Motor neuron (in vitro differentiated cells): ENCODE measurements at regions not wholly inside any gene's neighbourhood (a gene's known extent, or its start where the extent isn't known, plus 50 kb on each side); places are given as distances from the start of the nearest gene placed in this dataset.
"Not testable (repeated sequence)": the region's sequence is repeated elsewhere in the genome, so short reads cannot be mapped to it uniquely, and the experiment has no call there.

Experiments used
- ATAC-seq, 8 experiments: fragments of 200-7000 bp; cut with Tn5 transposase; replicated peaks in 6 of 8; 2 replicates each; pipeline ENCODE4 v1.8.0; 2021; ENCODE audit warnings: mild to moderate bottlenecking in 8 of 8, moderate library complexity in 8 of 8
- H3K27ac ChIP-seq, 2 donors: fragments of 250-450 bp; sonication (Bioruptor Pico); 2 replicates each; pipeline ENCODE4 v1.9.0; 2021; ENCODE audit warnings: antibody characterized with exemption in 2 of 2, mild to moderate bottlenecking in 2 of 2, moderate library complexity in 1 of 2
- H3K4me1 ChIP-seq, 2 donors: fragments of 250-450 bp; sonication (Bioruptor Pico); replicated peaks in 1 of 2; 2 replicates each; pipeline ENCODE4 v1.6.1; 2021; ENCODE audit warnings: antibody characterized with exemption in 2 of 2, mild to moderate bottlenecking in 2 of 2, moderate library complexity in 1 of 2
- H3K4me3 ChIP-seq, 5 donors: fragments of 250-450 bp; sonication (Bioruptor Pico); 2 replicates each; pipeline ENCODE4 v1.9.0; 2021; ENCODE audit warnings: antibody characterized with exemption in 5 of 5, mild to moderate bottlenecking in 5 of 5, moderate library complexity in 4 of 5
- WGBS, 10 experiments: fragments of 450-650 bp; shearing (Covaris generic); methylation state at CpG; one replicate each; pipeline ENCODE4 v1.0.0; 2022; 5-methylcytosine and 5-hydroxymethylcytosine counted together
- in situ Hi-C, 9 experiments: fragments of 400-800 bp; cut with MboI; loops; one replicate each; pipeline ENCODE4 v1.15.0; 2021; ENCODE audit warnings: low sequenced_read_pairs in 9 of 9, low pct_unique_long_range_greater_than_20kb in 2 of 9; ENCODE audit not compliant: unreplicated experiment in 9 of 9

- not testable (repeated sequence) for H3K4me3 ChIP-seq, H3K27ac ChIP-seq, H3K4me1 ChIP-seq
- peak in 3 of 8 experiments; percentile 59 to 81 (median 72) for ATAC-seq
- WGBS, 10 experiments: 0 to 84% (median 79%) methylated on average over 1 to 6 of the region's 6 CpGs; no CpG with 5 or more reads in 3 of the 10 experiments
- in situ Hi-C loops: loop anchor here in 1 of 9 experiments (25.0 kb wide), 1 partner anchor 446 kb away; no protein-coding TSS in a partner anchor
These were observed 392.5 kb upstream of the PBX1 start for GRCh38 chr1:164166454-164166853.

- no peaks in the 10 kb centered on the region for H3K4me1 ChIP-seq
- peak in 3 of 8 experiments; percentile 30 to 79 (median 62) for ATAC-seq
- in situ Hi-C loops: no loop called here
- no peak overlapping the region for H3K27ac ChIP-seq
- no peak overlapping the region for H3K4me3 ChIP-seq
- WGBS, 10 experiments: 17 to 100% (median 77%) methylated on average over 1 to 2 of the region's 2 CpGs
These were observed 381.9 kb upstream of the PBX1 start for GRCh38 chr1:164177118-164177517.

GRCh38 chr1:164180824-164181223 is 378.2 kb upstream of the PBX1 start:
- no peak for ATAC-seq
- Histone ChIP-seq H3K4me1 (no peaks in the 10 kb centered on the region), H3K4me3 (no peak overlapping the region), H3K27ac (no peak overlapping the region)
- in situ Hi-C loops: no loop called here

- 15 to 100% (median 83%) methylated on average over 3 to 4 of the region's 4 CpGs for WGBS, 10 experiments
These were observed 374.9 kb upstream of the PBX1 start for GRCh38 chr1:164183854-164184635.

GRCh38 chr1:164186881-164187280 is 372.1 kb upstream of the PBX1 start:
- 72 to 100% (median 93%) methylated on average over 1 to 5 of the region's 5 CpGs; no CpG with 5 or more reads in 2 of the 10 experiments for WGBS, 10 experiments
- in situ Hi-C loops: no loop called here

More at GRCh38 chr1:164183854-164184635, 374.9 kb upstream of the PBX1 start:
- Histone ChIP-seq H3K4me3 (no peak overlapping the region), H3K4me1 (peaks cover 17 to 20% of the 10 kb centered on the region in 2 donors), H3K27ac (no peak overlapping the region)
- peak in 3 of 8 experiments; percentile 78 to 88 (median 84) for ATAC-seq
- in situ Hi-C loops: no loop called here

GRCh38 chr1:164188497-164188896 is 370.5 kb upstream of the PBX1 start:
- Histone ChIP-seq H3K4me3 (no peak overlapping the region), H3K27ac (no peak overlapping the region), H3K4me1 (peaks cover 22 to 33% of the 10 kb centered on the region in 2 donors)
- ATAC-seq: peak in 5 of 8 experiments; percentile 98 to 99 (median 99)
- 0 to 31% (median 18%) methylated on average over 2 to 4 of the region's 4 CpGs; no CpG with 5 or more reads in 2 of the 10 experiments for WGBS, 10 experiments
- in situ Hi-C loops: no loop called here

More at GRCh38 chr1:164186881-164187280, 372.1 kb upstream of the PBX1 start:
- Histone ChIP-seq H3K27ac (peak overlapping the region; percentile 1 to 5), H3K4me1 (peaks cover 22 to 33% of the 10 kb centered on the region in 2 donors), H3K4me3 (no peak overlapping the region)
- ATAC-seq: no peak

- Histone ChIP-seq H3K4me3 (no peak overlapping the region), H3K4me1 (peaks cover 22 to 33% of the 10 kb centered on the region in 2 donors), H3K27ac (no peak overlapping the region)
- in situ Hi-C loops: no loop called here
- ATAC-seq: no peak
These were observed 367.8 kb upstream of the PBX1 start for GRCh38 chr1:164191191-164191590.

GRCh38 chr1:164210211-164210739 is 348.7 kb upstream of the PBX1 start:
- ATAC-seq: no peak
- Histone ChIP-seq H3K27ac (no peak overlapping the region), H3K4me3 (no peak overlapping the region), H3K4me1 (no peaks in the 10 kb centered on the region)
- in situ Hi-C loops: no loop called here
- WGBS, 10 experiments: 47 to 100% (median 92%) methylated on average over 1 to 3 of the region's 3 CpGs

GRCh38 chr1:164223378-164223777 is 335.6 kb upstream of the PBX1 start:
- in situ Hi-C loops: no loop called here
- H3K4me3 ChIP-seq: no peak overlapping the region
- no peak overlapping the region for H3K27ac ChIP-seq
- ATAC-seq: no peak
- H3K4me1 ChIP-seq: peaks cover 0 to under 1% of the 10 kb centered on the region in 2 donors

GRCh38 chr1:164225011-164225410 is 334.0 kb upstream of the PBX1 start:
- Histone ChIP-seq H3K27ac (no peak overlapping the region), H3K4me1 (peaks cover 4 to 13% of the 10 kb centered on the region in 2 donors), H3K4me3 (no peak overlapping the region)
- in situ Hi-C loops: no loop called here
- no peak for ATAC-seq
- 44 to 100% (median 90%) methylated on average over 1 to 2 of the region's 2 CpGs; no CpG with 5 or more reads in 1 of the 10 experiments for WGBS, 10 experiments

- Histone ChIP-seq H3K27ac (no peak overlapping the region), H3K4me3 (no peak overlapping the region), H3K4me1 (peaks cover 4 to 13% of the 10 kb centered on the region in 2 donors)
- no peak for ATAC-seq
- in situ Hi-C loops: no loop called here
- WGBS, 10 experiments: 28 to 100% (median 84%) methylated on average over 1 to 4 of the region's 4 CpGs; no CpG with 5 or more reads in 1 of the 10 experiments
These were observed 332.0 kb upstream of the PBX1 start for GRCh38 chr1:164226977-164227376.

GRCh38 chr1:164228928-164229327 is 330.1 kb upstream of the PBX1 start:
- peak in 7 of 8 experiments; percentile 23 to 99 (median 92) for ATAC-seq
- Histone ChIP-seq H3K4me3 (no peak overlapping the region), H3K27ac (no peak overlapping the region), H3K4me1 (peaks cover 4 to 13% of the 10 kb centered on the region in 2 donors)
- 20 to 80% (median 67%) methylated on average over 1 to 6 of the region's 6 CpGs; no CpG with 5 or more reads in 3 of the 10 experiments for WGBS, 10 experiments
- in situ Hi-C loops: no loop called here

- WGBS, 10 experiments: 11 to 83% (median 66%) methylated on average over 2 to 3 of the region's 3 CpGs; no CpG with 5 or more reads in 1 of the 10 experiments
- Histone ChIP-seq H3K4me3 (no peak overlapping the region), H3K4me1 (peaks cover 4 to 13% of the 10 kb centered on the region in 2 donors), H3K27ac (no peak overlapping the region)
- ATAC-seq: no peak
- in situ Hi-C loops: no loop called here
These were observed 325.8 kb upstream of the PBX1 start for GRCh38 chr1:164233149-164233548.
